LNCaP clone FGC (cell line): ENCODE measurements at regions not wholly inside any gene's neighbourhood (a gene's known extent, or its start where the extent isn't known, plus 50 kb on each side); places are given as distances from the start of the nearest gene placed in this dataset.

ENCODE experiments used
- DNase-seq: peaks from one replicate; pipeline ENCODE4 v3.0.0-alpha.2; 2011; ENCODE audit warnings: low read depth
- H3K4me3 ChIP-seq: 2 replicates; pipeline ENCODE4 v1.5.1; 2011; ENCODE audit warnings: mild to moderate bottlenecking, low read depth, low read length, control low read depth
- TF ChIP-seq, protein P1 (sequence below): IDR thresholded peaks from 2 replicates; pipeline ENCODE4 v1.5.1; 2012; ENCODE audit warnings: mild to moderate bottlenecking; ENCODE audit not compliant: control insufficient read depth, insufficient read depth; ENCODE audit errors: extremely low read depth

DNA sequence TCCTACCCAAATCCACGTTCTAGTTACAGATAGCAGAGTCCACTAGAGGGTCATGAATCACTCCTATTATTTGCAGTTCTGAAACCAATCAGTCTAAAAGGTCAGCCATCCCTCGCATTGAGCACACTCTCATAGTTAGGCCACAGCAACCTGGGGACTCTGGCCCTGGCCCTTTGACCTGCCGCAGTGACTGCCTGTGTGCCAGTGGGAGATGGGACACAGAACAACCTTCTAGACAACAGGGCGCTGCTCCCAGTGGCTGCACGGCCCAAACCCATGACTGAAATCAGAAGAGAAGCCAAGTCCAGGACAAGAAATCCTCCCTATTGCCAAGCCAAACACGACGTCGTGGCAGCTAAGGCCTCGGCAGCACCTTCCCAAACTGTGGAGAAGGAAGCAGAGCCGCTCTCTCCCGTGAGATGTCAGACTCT lies 158.5 kb downstream of the HERPUD2 start:
- H3K4me3 ChIP-seq: no peak overlapping the region
- TF ChIP-seq, protein P1, sequence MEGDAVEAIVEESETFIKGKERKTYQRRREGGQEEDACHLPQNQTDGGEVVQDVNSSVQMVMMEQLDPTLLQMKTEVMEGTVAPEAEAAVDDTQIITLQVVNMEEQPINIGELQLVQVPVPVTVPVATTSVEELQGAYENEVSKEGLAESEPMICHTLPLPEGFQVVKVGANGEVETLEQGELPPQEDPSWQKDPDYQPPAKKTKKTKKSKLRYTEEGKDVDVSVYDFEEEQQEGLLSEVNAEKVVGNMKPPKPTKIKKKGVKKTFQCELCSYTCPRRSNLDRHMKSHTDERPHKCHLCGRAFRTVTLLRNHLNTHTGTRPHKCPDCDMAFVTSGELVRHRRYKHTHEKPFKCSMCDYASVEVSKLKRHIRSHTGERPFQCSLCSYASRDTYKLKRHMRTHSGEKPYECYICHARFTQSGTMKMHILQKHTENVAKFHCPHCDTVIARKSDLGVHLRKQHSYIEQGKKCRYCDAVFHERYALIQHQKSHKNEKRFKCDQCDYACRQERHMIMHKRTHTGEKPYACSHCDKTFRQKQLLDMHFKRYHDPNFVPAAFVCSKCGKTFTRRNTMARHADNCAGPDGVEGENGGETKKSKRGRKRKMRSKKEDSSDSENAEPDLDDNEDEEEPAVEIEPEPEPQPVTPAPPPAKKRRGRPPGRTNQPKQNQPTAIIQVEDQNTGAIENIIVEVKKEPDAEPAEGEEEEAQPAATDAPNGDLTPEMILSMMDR: no peak
- no peak for DNase-seq

- H3K4me3 ChIP-seq: no peak overlapping the region
- TF ChIP-seq, protein P1: no peak
- no peak for DNase-seq
These were observed 161.0 kb downstream of the HERPUD2 start for GRCh38 chr7:35533902-35534301.

- TF ChIP-seq, protein P1: no peak
- H3K4me3 ChIP-seq: no peak overlapping the region
- DNase-seq: no peak
These were observed 164.5 kb downstream of the HERPUD2 start for GRCh38 chr7:35530124-35531109.

- TF ChIP-seq, protein P1: no peak
- no peak for DNase-seq
These were observed 165.2 kb downstream of the HERPUD2 start for GRCh38 chr7:35529713-35530112.

GRCh38 chr7:35528381-35528977 lies 166.5 kb downstream of the HERPUD2 start:
- TF ChIP-seq, protein P1: no peak
- DNase-seq: no peak

More at GRCh38 chr7:35529713-35530112, 165.2 kb downstream of the HERPUD2 start:
- H3K4me3 ChIP-seq: no peak overlapping the region

DNA sequence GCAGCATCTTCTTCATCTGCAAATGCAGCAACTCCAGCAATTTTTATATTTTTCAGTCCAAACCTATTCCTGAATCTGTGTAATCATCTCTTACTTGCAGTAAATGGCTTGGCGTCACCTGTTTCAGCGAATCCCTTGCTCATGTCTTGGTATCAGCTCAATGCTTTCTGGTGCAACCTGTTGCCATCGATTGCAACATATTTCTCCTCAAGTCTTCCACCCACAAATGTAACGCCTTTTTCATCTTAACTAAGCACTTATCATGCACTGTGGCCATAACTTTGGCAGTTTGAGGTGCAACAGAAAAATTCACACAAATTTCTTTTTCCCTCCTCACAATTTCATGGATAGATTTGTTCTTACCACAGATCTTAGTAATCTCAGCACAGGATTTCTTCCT lies 168.3 kb downstream of the HERPUD2 start:
- DNase-seq: no peak
- H3K4me3 ChIP-seq: no peak overlapping the region
- TF ChIP-seq, protein P1: no peak

More at GRCh38 chr7:35528381-35528977, 166.5 kb downstream of the HERPUD2 start:
- no peak overlapping the region for H3K4me3 ChIP-seq
